HG03135 (cell line): ENCODE measurements at regions not wholly inside any gene's neighbourhood (a gene's known extent, or its start where the extent isn't known, plus 50 kb on each side); places are given as distances from the start of the nearest gene placed in this dataset.
"Not testable (repeated sequence)": the region's sequence is repeated elsewhere in the genome, so short reads cannot be mapped to it uniquely, and the experiment has no call there.

Experiments
- ATAC-seq: cut with Tn5 transposase; IDR thresholded peaks from one replicate; pipeline ENCODE4 v1.9.1; 2021; ENCODE audit warnings: mild to moderate bottlenecking, moderate library complexity; ENCODE audit not compliant: unreplicated experiment

GRCh38 chr6:147951726-147952125 lies 390.9 kb upstream of the SASH1 start:
- ATAC-seq = no peak

- no peak for ATAC-seq
Measured at GRCh38 chr6:147954938-147955337, 387.7 kb upstream of the SASH1 start.

- ATAC-seq = no peak
Measured at GRCh38 chr6:147958683-147959082, 384.0 kb upstream of the SASH1 start.

GRCh38 chr6:147961481-147962141 lies 381.0 kb upstream of the SASH1 start:
- ATAC-seq = no peak

DNA sequence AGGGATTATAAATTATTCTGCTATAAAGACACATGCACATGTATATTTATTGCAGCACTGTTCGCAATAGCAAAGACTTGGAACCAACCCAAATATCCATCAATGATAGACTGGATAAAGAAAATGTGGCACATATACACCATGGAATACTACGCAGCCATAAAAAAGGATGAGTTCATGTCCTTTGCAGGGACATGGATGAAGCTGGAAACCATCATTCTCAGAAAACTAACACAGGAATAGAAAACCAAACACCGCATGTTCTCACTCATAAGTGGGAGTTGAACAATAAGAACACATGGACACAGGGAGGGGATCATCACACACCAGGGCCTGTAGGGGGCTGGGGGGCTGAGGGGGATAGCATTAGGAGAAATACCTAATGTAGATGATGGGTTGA lies 377.2 kb upstream of the SASH1 start:
- not testable (repeated sequence) for ATAC-seq

- no peak for ATAC-seq
Measured at GRCh38 chr6:147970970-147971369, 371.7 kb upstream of the SASH1 start.

DNA sequence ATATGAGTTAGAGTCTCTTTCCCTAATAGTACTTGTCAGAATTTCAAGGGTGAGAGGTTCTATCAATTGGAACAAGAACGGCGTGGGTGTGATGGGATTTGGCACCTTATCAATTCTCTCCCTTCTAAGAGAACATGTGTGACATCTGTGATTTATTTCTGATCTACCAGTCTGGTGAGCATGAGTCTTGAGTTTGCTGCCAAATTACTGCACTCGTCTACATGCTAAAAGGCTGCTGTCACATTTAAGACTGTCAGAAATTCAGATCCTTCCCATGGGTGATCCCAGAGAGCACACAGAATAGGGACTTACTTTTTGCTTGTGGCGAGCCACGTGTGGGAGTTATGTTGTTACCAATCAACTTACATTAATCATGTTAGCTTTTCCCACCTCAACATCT lies 370.2 kb upstream of the SASH1 start:
- ATAC-seq = no peak

DNA sequence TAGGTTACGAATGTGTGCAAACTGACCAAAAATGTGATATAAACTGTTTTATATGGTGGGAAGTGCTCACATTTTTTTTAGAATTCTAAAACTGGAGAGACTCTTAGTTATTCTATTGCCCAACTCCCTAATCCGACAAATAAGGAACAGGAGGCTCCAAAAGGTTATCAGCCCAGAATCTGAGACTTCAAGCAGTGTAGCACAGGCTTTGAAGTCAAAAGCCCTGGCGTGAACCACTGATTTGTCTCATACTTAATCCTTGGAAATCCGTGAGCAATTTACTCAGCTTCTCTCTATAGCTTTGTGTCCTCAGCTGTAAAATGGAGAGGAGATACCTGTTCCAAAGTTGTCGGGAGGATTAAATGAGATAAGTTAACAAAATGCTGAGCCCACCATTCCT lies 368.8 kb upstream of the SASH1 start:
- ATAC-seq = no peak

GRCh38 chr6:147974376-147974775 lies 368.3 kb upstream of the SASH1 start:
- no peak for ATAC-seq

DNA sequence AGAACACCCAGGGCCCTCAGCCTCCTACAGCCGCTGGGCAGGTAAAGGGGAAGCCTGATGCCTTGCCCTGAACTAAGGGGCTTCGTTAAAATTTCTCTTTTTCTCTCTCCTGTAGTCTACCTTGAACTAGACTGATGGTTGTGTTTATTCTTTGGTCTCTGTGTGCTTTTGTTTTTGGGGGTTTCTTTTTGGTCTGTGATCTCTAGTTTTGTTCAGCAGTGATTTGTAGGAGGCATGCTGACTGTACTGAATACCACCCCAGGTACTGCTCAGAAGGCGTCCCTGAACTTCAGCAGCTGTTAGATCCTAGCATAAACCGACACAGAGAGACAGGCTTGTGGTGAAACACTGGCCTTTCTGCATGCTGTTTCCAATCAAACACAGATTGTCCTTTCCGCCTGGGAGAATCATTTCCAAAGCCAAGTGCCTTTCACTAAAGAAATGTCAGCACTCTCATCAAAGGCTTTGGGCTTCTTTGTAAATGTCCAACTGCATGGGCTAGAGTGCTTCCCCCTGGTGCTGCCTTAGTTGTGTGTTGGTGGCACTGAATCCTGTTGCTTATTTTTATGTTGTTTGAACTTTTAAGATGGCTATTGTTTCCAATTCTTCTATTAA lies 364.7 kb upstream of the SASH1 start:
- ATAC-seq = no peak

DNA sequence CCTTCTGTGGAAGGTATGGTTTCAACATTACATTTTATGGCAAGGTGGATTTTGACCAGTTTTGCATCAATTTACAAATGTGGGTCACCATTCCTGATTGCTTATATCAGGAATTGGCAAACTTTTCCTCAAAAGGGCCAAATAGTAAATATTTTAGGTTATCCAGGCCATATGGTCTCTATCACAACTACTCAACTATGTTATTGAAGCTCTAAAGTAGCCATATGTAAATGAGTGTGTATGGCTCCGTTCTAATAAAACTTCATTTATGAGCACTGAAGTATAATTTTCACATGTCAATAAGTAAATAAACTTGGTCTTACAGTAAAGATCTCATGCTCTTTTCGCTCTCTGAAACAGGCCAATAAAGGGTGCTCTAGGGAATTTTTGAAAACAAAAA lies 362.7 kb upstream of the SASH1 start:
- ATAC-seq = no peak

DNA sequence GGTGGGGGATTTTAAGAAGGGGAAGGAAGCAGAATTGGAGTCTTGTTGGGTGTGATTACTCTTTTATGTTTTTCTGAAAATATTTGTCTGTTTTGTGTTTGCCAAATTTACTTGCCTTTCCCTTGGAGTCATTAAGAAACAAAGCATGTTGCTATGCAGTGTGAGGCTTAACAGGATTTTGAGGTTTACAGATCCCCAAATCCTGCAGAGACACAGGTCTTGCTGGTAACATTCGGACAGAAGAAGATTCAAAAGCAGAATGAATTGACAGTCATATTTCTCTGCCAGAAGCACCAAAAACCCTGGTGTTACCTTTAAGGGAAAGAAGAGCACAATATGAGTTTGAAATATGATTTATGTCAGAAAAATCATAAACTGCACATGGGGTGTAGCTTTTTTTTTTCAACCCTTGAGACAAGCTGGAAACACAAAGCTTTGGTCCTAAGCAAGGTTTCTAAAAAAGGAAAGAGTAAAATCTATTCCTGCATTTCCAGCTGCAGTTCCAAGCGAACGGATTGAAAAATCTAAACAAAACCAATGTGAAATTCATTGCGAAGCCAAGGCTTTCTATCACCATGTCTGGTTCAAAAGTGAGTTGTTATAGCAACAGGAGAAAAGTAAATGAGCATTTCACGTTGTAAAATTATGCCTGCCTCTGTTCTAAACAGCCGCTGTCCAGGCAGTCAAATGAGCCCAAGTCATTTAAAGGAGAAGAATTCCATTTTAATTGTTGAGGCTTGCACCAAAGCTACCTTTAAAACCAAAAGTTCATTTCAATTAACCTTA lies 358.9 kb upstream of the SASH1 start:
- no peak for ATAC-seq

GRCh38 chr6:147986846-147987245 lies 355.8 kb upstream of the SASH1 start:
- no peak for ATAC-seq

DNA sequence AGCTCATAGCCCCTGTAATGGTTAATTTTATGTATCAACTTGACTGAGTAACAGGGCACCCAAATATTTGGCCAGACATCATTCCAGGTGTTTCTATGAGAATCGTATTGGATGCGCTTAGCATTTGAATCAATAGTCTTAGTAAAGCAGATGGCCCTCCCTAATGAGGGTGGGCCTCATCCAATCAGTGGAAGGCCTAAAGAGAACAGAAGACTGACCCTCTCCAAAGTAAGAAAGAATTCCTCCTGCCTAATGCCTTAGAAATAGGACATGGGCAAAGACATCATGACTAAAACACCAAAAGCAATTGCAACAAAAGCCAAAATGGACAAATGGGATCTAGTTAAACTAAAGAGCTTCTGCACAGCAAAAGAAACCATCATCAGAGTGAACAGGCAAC lies 352.5 kb upstream of the SASH1 start:
- no peak for ATAC-seq

GRCh38 chr6:147991961-147992360 lies 350.7 kb upstream of the SASH1 start:
- ATAC-seq = no peak

DNA sequence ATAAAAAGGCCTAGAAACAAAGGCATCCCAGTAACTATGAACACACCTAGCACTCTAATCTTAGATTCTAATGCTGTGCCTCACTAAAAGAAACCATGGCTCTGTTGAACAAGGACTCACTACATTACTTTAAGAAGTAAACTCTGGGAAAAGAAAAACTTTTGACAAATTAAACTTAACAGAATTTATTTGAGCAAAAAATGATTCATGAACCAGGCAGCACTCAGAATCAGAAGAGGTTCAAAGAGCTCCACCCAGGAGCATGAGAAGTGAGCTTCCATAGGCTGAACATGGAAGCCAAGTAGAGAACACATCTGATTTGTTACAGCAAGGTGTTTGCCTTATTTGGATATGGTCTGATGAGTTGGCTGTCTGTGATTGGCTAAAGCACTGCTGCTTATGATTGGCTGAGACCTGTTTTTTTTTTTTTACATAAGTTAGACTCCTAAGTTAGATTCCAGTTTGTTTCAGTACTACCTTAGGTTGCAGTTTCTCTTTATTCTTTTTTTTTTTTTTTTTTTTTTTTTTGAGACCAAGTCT lies 343.6 kb upstream of the SASH1 start:
- ATAC-seq = no peak

DNA sequence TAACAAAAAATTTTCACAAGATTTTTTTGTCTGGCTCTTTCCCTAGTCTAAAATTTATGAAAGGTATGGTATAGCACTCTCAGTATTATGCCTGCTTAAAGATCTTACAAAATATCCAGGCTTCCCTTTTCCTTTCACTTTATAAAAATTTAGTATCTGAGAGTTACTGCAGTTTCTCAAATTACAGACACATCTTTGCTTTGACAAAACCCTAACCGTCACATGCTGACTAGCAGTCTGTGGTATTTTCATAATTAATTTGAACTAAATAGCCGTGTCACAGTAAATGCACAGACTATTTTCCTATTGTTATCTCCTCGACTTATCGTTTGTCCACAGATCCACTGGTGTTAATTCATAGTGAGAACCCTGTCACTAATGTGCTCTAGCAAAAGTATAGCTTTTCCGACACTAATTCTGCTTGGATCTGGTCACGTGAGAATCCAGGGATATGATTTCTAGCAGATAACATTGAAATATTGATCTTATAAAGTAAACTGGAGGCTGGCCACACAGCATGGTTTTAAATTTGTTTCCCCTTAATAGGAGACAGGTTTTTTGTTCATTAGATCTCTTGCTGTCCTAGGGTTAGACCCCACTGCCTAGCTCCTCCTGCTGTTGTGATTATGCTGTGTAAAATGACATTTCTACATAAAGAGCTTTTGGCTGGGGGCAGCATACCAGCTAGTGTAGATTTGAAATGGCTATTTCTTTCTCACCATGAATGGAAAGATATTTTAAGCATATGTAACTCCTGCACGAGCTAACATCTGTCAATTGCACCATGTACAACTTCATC lies 340.6 kb upstream of the SASH1 start:
- no peak for ATAC-seq

- ATAC-seq = no peak
Measured at GRCh38 chr6:148004651-148005050, 338.0 kb upstream of the SASH1 start.

DNA sequence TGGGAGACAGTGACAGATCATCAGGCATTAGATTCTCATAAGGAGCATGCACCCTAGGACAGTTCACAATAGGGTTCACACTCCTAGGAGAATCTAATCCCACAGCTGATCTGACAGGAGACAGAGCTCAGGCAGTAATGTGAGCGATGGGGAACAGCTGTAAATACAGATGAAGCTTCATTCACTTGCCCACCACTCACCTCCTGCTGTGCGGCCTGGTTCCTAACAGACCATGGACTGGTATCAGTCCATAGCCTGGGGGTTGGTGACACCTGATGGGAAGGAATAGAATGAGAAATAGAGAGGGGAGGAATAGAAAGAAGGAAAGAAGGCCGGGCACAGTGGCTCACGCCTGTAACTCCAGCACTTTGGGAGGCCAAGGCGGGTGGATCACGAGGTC lies 336.8 kb upstream of the SASH1 start:
- ATAC-seq = no peak

- not testable (repeated sequence) for ATAC-seq
Measured at GRCh38 chr6:148010516-148010915, 332.1 kb upstream of the SASH1 start.

- ATAC-seq = no peak
Measured at GRCh38 chr6:148016013-148016412, 326.6 kb upstream of the SASH1 start.
